D721Med (cell line): ENCODE measurements at regions not wholly inside any gene's neighbourhood (a gene's known extent, or its start where the extent isn't known, plus 50 kb on each side); places are given as distances from the start of the nearest gene placed in this dataset.
"Not testable (repeated sequence)": the region's sequence is repeated elsewhere in the genome, so short reads cannot be mapped to it uniquely, and the experiment has no call there.

ENCODE experiments used
- DNase-seq: peaks from one replicate; pipeline ENCODE4 v3.0.0; 2011; ENCODE audit warnings: low spot score; ENCODE audit not compliant: insufficient read length
- FAIRE-seq: peaks from 2 replicates; lab custom pipeline; 2011; peaks lifted over from hg19 to GRCh38; lab: Jason Lieb, UNC
- CTCF ChIP-seq: IDR thresholded peaks from 2 replicates; pipeline ENCODE4 v1.5.1; 2012; ENCODE audit warnings: mild to moderate bottlenecking, control low read depth; ENCODE audit not compliant: insufficient read depth; ENCODE audit errors: missing control alignments

- no peak for FAIRE-seq
Measured at GRCh38 chr4:26237916-26238315, 82.9 kb upstream of the RBPJ start.

GRCh38 chr4:26238426-26238777 lies 82.4 kb upstream of the RBPJ start:
- TF ChIP-seq CTCF: no peak
- FAIRE-seq: no peak
- DNase-seq: no peak

More at GRCh38 chr4:26237916-26238315, 82.9 kb upstream of the RBPJ start:
- DNase-seq: no peak
- TF ChIP-seq CTCF: no peak

- no peak for FAIRE-seq
- no peak for TF ChIP-seq CTCF
Measured at GRCh38 chr4:26238778-26239679, 81.8 kb upstream of the RBPJ start.

GRCh38 chr4:26239801-26240200 lies 81.0 kb upstream of the RBPJ start:
- DNase-seq: no peak
- no peak for FAIRE-seq
- TF ChIP-seq CTCF: no peak

More at GRCh38 chr4:26238778-26239679, 81.8 kb upstream of the RBPJ start:
- DNase-seq: no peak

- DNase-seq (no peak), FAIRE-seq (no peak)
- no peak for TF ChIP-seq CTCF
Measured at GRCh38 chr4:26241179-26241578, 79.6 kb upstream of the RBPJ start.

- DNase-seq: no peak
- no peak for TF ChIP-seq CTCF
- no peak for FAIRE-seq
Measured at GRCh38 chr4:26242451-26242850, 78.4 kb upstream of the RBPJ start.

GRCh38 chr4:26244138-26244537 lies 76.7 kb upstream of the RBPJ start:
- not testable (repeated sequence) for DNase-seq
- peak; percentile 97 for FAIRE-seq
